ENCODE measurements at regions not wholly inside any gene's neighbourhood (a gene's known extent, or its start where the extent isn't known, plus 50 kb on each side); places are given as distances from the start of the nearest gene placed in this dataset.

GRCh38 chr10:128628252-128628651, 502.0 kb upstream of the MKI67 start:
- TF ChIP-seq CTCF (IDR thresholded peaks at IDR 0.05; ENCODE audit: low read length), result no peak
- TF ChIP-seq EZH2 (IDR thresholded peaks at IDR 0.05; ENCODE audit: borderline replicate concordance, low read length), result no peak
